NCI-H146 (cell line): ENCODE measurements at regions not wholly inside any gene's neighbourhood (a gene's known extent, or its start where the extent isn't known, plus 50 kb on each side); places are given as distances from the start of the nearest gene placed in this dataset.
"Not testable (repeated sequence)": the region's sequence is repeated elsewhere in the genome, so short reads cannot be mapped to it uniquely, and the experiment has no call there.

ENCODE experiments used
- DNase-seq: peaks from one replicate; lab custom pipeline; 2025; lab: John Stamatoyannopoulos, UW

GRCh38 chr1:82829527-82829926 lies 1028.8 kb downstream of the ADGRL2 start:
- DNase-seq, result no peak

GRCh38 chr1:82823876-82824275 lies 1023.1 kb downstream of the ADGRL2 start:
- no peak for DNase-seq

- no peak for DNase-seq
Observed at GRCh38 chr1:82820816-82821215, 1020.1 kb downstream of the ADGRL2 start.

- no peak for DNase-seq
Observed at GRCh38 chr1:82819234-82819633, 1018.5 kb downstream of the ADGRL2 start.

GRCh38 chr1:82818586-82818985 lies 1017.9 kb downstream of the ADGRL2 start:
- DNase-seq, result peak; percentile 1

GRCh38 chr1:82813386-82813785 lies 1012.7 kb downstream of the ADGRL2 start:
- DNase-seq, result no peak

- no peak for DNase-seq
Observed at GRCh38 chr1:82810601-82811000, 1009.9 kb downstream of the ADGRL2 start.

GRCh38 chr1:82807563-82807962 lies 1006.8 kb downstream of the ADGRL2 start:
- no peak for DNase-seq

GRCh38 chr1:82806133-82806532 lies 1005.4 kb downstream of the ADGRL2 start:
- no peak for DNase-seq

GRCh38 chr1:82801176-82801575 lies 1000.4 kb downstream of the ADGRL2 start:
- DNase-seq, result no peak

GRCh38 chr1:82800721-82801120 lies 1000.0 kb downstream of the ADGRL2 start:
- no peak for DNase-seq

GRCh38 chr1:82799261-82799660 lies 998.5 kb downstream of the ADGRL2 start:
- no peak for DNase-seq

- no peak for DNase-seq
Observed at GRCh38 chr1:82795508-82796149, 994.9 kb downstream of the ADGRL2 start.

- DNase-seq, result no peak
Observed at GRCh38 chr1:82792151-82792550, 991.4 kb downstream of the ADGRL2 start.

GRCh38 chr1:82790556-82790955 lies 989.8 kb downstream of the ADGRL2 start:
- DNase-seq, result no peak

GRCh38 chr1:82788660-82789059 lies 987.9 kb downstream of the ADGRL2 start:
- DNase-seq, result no peak

- no peak for DNase-seq
Observed at GRCh38 chr1:82788038-82788437, 987.3 kb downstream of the ADGRL2 start.

- DNase-seq, result no peak
Observed at GRCh38 chr1:82786883-82787282, 986.1 kb downstream of the ADGRL2 start.

GRCh38 chr1:82785268-82785790 lies 984.6 kb downstream of the ADGRL2 start:
- DNase-seq, result no peak

- no peak for DNase-seq
Observed at GRCh38 chr1:82783044-82783443, 982.3 kb downstream of the ADGRL2 start.

- DNase-seq, result no peak
Observed at GRCh38 chr1:82782599-82782998, 981.9 kb downstream of the ADGRL2 start.

- DNase-seq, result no peak
Observed at GRCh38 chr1:82778612-82779011, 977.9 kb downstream of the ADGRL2 start.

- no peak for DNase-seq
Observed at GRCh38 chr1:82777240-82777639, 976.5 kb downstream of the ADGRL2 start.

- DNase-seq, result not testable (repeated sequence)
Observed at GRCh38 chr1:82776730-82777129, 976.0 kb downstream of the ADGRL2 start.
